HG02642 (cell line): ENCODE measurements at regions not wholly inside any gene's neighbourhood (a gene's known extent, or its start where the extent isn't known, plus 50 kb on each side); places are given as distances from the start of the nearest gene placed in this dataset.
A peak's percentile ranks its signal among the peaks of the same experiment; 100 is the strongest.

Experiments
- ATAC-seq: cut with Tn5 transposase; IDR thresholded peaks from one replicate; pipeline ENCODE4 v1.9.1; 2021; ENCODE audit warnings: mild to moderate bottlenecking; ENCODE audit not compliant: unreplicated experiment, poor library complexity

GRCh38 chr2:862355-862687, 88.3 kb upstream of the SNTG2 start:
- ATAC-seq = no peak

DNA sequence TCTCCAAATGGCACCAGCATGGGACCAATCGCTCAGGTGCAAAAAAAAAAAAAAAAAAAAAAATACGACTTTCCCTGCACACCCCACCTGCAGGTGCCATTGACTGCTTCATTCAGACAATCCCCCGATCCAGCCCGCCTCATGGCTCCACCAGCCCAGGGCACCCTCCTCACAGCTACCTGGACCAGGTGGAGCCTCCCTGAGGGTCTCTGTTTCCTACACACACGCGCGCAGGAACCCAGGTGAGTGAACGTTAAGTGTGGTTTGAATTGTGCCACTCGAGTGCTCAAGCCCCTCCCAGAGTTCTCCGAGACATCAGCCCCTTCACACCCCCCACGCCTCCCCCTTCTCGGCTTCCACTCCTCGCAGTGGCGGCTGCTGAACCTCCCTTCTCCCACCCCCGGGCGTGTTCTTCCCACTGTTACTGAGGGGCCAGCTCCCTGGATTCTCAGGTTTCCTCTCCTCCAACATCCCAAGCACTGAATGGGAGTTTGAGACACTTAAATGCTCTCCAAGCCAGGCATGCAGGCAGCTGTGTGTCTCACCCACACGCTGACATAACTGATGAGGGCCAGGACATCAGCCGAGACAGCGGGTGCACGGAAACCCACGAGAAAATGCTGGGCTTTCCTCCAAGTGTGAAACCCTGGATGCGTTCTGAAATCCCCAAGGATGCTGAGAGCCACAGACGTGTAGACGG, 88.8 kb upstream of the SNTG2 start:
- ATAC-seq = no peak

DNA sequence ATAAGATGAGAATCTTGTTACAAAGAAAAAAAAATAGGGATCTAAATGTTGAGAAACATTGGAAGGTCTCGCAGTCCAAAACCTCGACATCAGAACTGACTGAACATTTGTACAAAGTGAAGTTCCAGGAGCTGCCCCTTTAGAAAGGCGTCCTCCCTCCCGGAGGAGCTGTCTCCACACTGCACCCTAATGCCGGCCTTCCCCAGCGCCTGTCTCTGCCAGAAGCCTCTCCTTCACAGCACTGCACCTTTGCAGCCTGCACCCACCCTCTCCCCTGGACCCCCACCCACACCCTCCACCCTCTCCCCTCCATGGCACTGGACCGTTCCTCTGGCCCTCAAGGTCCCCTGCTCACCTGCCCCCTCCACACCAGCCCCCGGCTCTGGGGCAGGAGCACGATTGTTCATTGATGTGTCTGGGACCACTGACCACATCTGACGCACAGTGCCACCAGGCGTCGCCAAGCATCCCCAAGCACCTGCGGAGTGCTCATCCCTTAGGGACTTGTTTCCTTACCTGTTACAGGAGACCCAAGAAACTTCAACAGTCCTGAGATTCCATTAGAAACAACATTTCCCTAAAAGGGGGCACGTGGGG, 90.3 kb upstream of the SNTG2 start:
- no peak for ATAC-seq

- no peak for ATAC-seq
These were observed 92.0 kb upstream of the SNTG2 start for GRCh38 chr2:858646-859045.

DNA sequence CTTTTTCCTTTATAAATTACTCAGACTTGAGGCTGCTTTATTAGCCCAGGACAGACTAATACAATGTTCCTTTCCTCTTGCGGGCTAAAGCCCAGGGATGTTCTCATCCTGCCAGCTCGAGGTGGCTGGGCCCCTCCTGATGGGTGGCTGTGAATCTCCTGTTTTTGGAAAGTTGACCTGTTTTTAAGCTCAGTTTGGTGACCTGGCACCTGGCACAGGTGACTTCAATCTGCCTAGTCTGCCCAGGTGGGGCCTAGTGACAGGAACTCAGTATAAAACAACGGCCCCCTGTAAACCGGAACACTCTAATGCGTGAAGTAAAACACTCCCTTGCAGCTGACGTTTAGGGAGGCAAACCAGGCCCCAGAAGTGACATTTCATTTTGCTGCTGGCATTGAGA, 92.7 kb upstream of the SNTG2 start:
- ATAC-seq = no peak

- no peak for ATAC-seq
These were observed 93.6 kb upstream of the SNTG2 start for GRCh38 chr2:857081-857480.

GRCh38 chr2:856456-856855, 94.2 kb upstream of the SNTG2 start:
- no peak for ATAC-seq

- no peak for ATAC-seq
These were observed 94.6 kb upstream of the SNTG2 start for GRCh38 chr2:856041-856440.

- ATAC-seq = no peak
These were observed 95.5 kb upstream of the SNTG2 start for GRCh38 chr2:855177-855576.

GRCh38 chr2:854460-854859, 96.2 kb upstream of the SNTG2 start:
- peak; percentile 45 for ATAC-seq

DNA sequence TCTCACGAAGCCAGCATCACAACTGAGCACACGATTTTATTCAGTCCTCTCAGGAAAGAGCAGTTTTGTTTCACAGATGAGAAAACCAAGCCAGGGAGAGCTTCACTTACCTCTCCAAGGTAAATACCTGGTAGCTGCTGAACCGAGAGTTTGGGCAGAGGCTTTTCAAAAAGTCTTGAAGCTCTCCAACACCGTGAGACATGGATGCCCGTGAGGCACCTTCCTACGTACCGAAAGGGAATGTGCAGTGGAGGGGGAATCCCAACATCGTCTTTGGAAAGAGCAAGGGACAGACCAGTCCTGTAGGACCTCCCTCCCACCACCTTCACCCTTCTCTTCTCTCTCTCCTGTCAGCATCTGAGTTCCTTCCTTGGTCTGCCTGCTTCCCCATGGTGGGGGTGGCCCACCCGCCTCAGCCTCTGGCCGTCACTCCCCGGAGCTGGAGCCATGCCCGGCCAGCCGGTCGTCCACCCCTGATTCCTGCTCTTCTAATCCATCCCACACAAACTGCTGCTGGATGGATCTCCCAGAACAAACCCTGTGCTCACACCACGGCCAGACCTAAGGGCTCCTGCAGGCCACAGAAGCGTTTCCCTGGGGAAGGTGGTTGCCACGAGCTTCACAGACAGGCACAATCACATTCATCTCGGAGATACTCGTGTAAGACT, 97.3 kb upstream of the SNTG2 start:
- ATAC-seq = no peak

- ATAC-seq = no peak
These were observed 98.5 kb upstream of the SNTG2 start for GRCh38 chr2:852168-852567.

DNA sequence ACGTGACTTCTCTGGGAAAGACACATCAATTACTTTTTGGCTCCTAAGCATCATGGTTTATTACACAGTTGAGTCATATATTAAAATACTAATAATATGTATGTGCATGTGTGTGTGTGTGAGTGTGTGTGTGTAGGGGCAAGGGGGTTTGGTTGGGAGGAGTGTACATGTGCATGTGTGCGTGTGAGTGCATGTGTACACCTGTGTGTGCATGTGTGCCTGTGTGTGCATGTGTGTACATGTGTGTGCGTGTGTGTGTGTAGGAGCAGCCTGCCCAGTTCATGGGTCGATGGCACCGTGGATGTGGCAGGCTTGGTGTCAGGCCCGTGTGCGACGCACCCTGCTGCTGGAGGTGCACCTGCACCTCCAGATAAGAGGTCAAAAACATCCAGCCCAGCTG, 99.0 kb upstream of the SNTG2 start:
- ATAC-seq = no peak

DNA sequence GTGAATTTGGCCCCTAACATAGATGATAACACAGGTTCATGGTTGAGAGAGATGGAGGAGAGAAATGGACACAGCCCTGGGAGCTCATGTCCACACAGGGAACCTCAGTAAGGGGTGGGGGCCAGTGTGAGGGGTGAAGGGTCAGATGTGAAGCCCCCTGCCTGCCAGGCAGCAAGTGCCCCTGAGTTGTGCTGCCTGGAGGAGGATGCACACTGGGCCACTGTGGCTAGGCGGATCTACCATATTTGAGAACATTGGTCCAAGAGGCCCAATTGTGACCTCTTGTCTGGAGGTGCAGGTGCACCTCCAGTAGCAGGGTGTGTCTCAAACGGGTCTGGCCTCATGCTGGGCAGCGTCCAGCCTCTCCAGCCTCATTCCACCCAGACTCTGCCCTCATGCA, 99.6 kb upstream of the SNTG2 start:
- ATAC-seq = no peak

DNA sequence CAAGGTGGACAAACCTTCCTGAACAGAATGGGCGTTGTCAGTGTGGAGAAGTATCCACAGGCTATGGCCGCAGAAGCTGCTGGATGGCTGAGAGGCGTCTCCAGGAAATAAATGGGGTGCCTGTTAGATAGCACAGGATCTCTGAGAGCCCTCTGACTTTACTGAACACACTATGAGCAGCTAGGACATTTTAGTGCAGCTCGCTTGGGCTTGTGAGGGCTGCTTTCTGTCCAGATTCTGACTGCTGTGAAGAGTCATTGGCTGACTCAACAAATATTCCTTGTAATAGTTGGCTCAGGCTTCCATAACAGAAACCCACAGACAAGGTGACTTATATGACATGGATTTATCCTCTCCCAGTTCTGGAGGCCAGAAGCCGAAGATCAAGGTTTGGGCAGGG, 100.2 kb upstream of the SNTG2 start:
- no peak for ATAC-seq

DNA sequence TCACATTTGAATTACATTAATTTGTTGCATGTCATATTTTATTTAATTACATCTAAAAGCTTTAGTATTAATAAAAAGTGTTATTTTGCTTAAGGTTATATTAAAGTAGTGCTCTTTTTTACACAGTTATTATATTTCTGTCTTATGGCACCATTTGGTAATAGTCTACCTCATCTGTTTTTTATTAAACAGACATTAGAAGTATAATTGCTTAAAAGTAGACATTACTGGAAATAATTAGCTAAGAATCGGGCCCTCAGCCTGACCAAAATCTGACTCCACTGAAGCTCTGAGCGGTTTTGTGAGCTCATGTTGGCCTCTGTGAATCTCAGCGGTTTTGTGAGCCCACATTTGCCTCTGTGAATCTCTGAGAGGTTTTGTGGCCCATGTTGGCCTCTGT, 102.5 kb upstream of the SNTG2 start:
- ATAC-seq = no peak

- no peak for ATAC-seq
These were observed 103.0 kb upstream of the SNTG2 start for GRCh38 chr2:847669-848068.

DNA sequence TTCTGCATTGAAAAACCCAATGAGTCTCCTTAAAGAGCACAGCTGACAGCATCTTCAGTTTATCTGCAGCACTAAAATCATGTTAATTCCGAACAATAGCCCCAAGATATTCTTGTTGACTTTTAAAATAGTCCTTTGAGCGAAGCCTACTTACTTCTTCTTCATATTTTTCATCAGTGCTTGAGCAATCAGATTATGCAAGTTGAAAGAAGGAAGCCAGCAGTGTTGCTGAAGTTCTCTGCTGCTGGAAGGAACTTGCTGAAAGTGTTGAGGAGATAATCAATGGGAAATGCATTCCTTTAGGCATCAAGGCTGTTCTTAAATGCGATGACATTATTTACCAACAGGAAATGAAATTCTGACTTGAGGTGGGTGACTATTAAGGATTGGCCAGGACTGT, 105.9 kb upstream of the SNTG2 start:
- ATAC-seq = no peak

- no peak for ATAC-seq
These were observed 108.4 kb upstream of the SNTG2 start for GRCh38 chr2:842151-842803.

- no peak for ATAC-seq
These were observed 109.6 kb upstream of the SNTG2 start for GRCh38 chr2:841036-841435.

DNA sequence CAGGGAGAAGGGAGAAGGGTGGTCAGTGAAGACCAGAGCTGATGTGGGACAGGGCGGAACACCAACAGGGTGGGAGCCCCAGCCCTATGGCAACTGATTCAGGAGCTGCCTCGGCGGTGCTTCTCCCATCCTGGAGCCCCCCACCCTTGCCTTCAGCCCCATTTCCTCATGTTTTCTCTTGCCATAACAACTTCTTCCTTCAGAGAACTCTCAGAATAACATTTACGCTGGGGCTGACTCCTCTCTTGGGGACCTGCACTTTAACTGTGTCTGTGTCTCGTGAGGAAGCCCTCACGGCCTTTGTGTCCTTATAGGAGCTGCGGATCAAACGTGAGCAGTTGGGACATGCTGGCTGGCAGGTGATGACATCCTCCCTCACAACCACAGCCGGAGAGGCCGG, 116.4 kb upstream of the SNTG2 start:
- ATAC-seq = no peak

DNA sequence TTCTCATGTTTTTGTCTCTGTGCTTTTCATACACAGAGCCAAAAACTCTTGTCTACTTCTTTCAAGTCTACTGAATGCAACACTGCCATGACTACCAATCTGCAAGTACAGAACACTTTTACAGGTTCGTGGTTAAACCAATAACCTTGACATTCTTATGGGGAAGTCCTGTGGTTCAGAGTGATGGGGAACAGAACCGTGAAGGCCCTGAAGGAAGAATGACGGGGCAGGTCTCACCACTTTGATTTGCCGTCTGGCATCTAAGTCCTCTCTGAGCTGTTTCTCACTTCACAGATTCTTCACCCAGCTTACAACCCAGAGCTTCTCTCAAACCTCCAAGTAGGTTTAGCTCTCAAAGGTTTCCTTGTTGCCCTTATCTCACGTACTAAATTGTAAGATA, 117.5 kb upstream of the SNTG2 start:
- ATAC-seq = no peak
